CD4-positive, alpha-beta T cell treated with Interleukin-6 for 4 hours (primary cell): ENCODE measurements at regions not wholly inside any gene's neighbourhood (a gene's known extent, or its start where the extent isn't known, plus 50 kb on each side); places are given as distances from the start of the nearest gene placed in this dataset.

Experiments used
- DNase-seq: peaks from one replicate; pipeline ENCODE4 v3.0.0-alpha.2; 2020; ENCODE audit warnings: mixed read lengths

DNA sequence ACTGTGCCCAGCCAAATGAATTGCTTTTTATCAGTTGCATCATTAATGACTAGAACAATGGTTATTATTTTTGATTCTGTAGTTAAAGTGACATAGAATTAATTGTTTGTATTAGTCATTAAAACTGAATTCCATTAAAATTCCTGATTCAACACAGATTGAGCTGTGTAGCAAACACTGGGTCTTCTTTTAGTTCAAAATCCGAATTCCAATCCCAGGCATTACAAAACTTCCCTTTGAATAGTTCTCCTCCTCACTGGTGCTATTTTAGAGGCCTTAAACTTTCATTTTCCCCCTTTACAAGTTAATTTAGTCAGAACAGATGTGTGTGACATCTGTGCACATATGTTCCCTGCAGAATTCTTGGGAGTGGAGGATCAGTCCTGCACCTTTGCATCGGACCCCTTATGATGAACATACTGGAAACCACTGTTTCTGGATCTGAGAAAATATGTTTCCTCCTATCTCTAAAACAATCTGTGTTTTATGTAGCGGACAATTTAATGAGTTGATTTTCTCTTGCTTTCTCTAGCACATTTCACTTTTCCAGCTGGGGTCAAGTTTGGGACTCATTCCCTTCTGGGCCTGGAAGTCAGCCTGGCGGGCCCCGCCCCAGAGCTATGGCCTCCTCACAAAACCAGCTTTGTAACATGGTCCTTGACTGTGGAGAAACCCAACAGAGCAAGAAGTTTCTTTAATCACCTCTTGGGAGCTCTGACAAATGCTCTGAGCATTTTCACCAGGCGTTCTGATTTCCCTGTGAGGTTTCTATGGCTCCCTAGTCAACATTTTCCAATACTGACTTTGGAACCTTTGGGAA, 87.9 kb upstream of the MAMDC2 start:
- DNase-seq, result no peak

DNA sequence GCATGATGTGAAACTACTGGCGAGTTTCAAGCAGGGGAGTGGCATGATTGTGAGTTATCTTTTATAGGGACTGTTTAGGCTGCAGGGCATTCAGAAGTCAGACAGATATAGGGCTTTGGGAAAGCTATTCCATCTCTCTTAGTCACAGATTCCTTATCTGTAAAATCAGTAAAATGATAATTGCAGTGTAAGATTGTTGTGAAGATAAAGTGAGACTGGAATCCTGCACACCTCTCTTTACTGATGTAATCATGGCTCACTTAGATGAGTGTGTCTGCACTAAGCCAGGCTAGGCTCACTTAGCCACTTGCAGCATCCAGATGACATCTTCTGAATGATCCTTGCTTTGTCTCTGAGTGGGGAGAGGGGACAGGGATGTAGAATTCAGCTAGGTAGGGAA, 81.8 kb upstream of the MAMDC2 start:
- no peak for DNase-seq

DNA sequence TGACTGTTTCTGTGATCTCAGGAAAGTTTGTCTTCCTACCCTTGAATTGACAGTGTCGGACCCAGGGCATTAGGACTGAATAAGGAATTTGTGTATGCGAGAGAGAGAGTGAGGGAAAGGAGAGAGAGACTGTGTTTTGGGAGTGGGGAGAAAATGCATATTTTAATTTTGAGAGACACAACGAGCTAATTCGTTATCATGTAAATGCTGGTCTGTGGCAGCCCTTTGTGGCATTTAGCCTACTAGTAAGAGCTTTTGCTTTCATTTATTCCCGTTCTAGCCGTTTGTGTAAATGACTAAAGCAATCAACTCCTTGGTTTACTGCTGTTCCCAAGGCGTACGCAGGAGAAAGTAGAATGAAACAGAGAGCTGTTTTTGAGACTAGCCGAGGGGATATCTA, 79.8 kb upstream of the MAMDC2 start:
- no peak for DNase-seq

DNA sequence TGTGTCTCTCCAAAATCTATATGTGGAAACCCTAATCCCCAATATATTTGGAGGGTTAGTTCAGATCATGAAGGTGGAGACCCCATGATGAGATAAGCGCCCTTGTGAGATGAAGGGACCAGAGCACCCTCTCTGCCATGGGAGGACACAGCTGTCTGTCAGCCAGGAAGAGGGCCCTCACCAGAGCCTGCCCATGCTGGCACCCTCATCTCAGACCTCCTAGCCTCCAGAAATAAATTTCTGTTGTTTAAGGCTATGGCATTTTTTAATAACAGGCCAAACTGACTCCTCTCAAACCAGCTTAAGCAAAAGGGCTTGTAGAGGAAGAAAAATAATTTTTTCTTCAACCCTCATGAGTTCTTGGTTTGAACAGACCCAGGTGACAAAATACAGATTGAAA, 79.2 kb upstream of the MAMDC2 start:
- no peak for DNase-seq

GRCh38 chr9:69965416-69966145, 78.1 kb upstream of the MAMDC2 start:
- no peak for DNase-seq

DNA sequence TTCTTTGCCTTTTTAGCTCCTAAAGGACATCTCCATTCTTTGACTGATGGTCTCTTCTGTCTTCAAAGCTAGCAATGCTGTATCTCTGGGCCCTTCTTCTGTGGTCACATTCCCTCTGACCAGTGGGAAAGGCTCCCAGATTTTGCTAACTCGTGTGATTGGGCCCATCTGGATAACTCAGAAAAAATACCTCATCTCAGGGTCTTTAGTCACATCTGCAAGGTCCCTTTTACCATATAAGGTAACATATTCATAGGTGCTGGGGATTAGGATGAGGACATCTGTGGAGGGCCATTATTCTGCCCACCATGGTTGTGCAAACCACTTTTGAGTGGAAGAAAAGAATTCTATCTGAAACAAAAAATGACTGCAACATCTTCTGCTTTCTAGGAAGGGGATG, 76.3 kb upstream of the MAMDC2 start:
- no peak for DNase-seq

- no peak for DNase-seq
These were observed 73.6 kb upstream of the MAMDC2 start for GRCh38 chr9:69970001-69970533.

DNA sequence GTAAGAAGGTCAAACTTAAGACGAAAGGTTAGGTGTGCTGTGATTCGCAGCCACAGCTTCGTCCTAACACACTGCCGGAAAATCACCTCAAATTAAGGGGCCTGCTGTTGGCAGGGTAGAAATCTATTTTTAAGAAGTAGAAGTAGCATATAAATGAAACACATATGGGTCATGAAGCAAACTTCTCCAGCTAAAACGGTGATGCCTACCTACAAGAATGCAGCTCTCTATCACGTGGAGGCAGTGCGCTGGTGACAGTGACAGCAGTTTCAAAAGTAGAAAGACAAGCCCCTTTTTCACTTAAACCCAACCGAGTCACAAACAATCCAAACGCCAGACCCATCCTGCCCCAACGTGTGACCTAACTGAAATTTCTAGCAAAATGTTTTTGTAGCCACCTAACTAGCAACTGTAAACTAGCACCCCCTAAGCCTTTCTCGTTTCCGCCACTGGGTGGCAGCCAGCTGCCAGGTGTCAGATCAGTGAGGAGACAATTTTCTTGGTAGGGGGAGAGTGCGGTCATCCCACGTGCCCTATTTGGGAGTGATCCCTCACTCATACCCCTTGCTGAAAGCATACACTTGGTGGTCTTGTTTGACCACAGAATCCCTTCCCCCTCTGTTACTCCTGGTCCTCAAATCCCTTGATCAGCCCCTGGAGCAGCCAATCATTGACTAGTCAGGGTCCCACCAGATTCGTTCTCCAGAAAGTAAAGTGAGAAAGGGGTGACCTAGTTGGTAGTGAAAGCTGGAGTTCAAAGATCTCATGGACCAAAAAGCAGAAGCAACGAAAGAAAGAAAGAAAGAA, 71.8 kb upstream of the MAMDC2 start:
- DNase-seq, result peak; percentile 35

- DNase-seq, result no peak
These were observed 68.0 kb upstream of the MAMDC2 start for GRCh38 chr9:69975681-69976080.

GRCh38 chr9:69976152-69976551, 67.5 kb upstream of the MAMDC2 start:
- no peak for DNase-seq

DNA sequence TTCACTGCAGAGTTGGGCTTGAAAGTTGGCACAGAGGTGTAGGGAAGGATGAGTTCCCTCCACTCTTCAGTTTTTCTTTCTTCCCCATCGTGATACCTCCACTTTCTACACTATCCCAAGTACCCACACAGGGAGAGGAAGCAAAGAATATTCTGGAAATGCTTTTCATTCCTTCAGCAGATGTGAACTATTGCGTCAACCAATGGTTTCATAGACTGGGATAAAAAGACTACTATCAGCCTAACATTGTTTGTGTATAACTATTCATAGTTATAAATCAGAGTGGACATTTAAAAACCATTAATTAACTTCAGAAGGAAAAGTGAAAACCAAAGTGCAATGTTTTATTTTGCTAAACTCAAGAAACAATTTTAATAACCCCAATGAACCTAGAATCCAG, 63.6 kb upstream of the MAMDC2 start:
- no peak for DNase-seq

DNA sequence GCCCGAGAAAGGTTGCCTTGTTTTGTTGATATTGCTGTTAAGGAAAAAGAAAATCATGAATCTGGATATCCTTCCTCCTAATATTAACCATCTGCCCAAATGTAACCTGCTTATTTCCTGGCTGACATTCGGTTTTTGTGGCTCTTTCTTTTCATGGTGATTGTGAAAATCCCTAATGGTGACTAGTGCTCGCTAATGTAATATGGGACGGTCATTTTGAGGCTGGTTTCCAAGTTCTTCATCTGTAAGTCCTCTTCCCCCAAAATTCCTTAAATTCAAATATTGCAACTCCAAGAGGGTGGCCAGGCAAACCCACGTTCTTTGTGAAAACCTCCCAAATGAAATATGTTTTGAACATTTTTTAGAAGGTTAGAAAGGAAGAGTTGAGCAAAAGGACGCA, 63.1 kb upstream of the MAMDC2 start:
- no peak for DNase-seq

- no peak for DNase-seq
These were observed 61.8 kb upstream of the MAMDC2 start for GRCh38 chr9:69981686-69982445.

DNA sequence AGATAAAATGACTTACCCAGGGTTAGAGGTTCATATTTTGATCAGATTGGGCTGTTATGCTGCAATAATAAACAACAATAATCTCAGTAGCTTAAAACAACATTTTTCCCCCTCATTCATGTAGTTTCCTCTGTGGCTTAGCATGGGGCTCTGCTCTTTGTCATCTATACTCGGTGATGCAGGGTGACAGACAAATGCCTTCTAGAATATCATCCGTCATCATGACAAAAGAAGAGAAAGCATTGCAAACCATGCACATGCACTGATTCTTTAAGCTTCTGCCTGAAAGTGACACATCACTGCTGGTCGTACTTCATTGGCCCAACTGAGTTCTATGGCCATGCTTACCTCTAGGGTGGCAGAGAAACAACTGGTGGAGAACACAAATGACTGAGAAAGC, 58.8 kb upstream of the MAMDC2 start:
- no peak for DNase-seq

DNA sequence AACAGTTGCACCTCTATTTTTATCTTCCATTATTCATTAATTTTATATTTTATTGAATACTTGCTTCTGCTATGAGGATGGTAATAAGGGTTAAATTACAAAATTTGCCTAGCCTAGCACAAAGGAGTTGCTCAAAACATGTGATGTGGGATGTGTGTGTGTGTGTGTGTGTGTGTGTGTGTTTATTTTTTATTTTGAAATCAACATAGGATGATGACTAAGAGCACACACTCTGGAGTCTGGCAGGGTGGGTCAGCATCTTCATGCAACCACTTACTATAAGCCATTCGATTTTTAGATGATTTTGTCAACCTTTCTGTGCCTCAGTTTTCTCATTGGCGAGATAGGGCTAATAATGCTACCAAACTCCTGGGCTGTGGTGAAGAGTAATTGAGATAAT, 57.7 kb upstream of the MAMDC2 start:
- DNase-seq, result no peak

GRCh38 chr9:69986970-69987369, 56.7 kb upstream of the MAMDC2 start:
- DNase-seq, result no peak

DNA sequence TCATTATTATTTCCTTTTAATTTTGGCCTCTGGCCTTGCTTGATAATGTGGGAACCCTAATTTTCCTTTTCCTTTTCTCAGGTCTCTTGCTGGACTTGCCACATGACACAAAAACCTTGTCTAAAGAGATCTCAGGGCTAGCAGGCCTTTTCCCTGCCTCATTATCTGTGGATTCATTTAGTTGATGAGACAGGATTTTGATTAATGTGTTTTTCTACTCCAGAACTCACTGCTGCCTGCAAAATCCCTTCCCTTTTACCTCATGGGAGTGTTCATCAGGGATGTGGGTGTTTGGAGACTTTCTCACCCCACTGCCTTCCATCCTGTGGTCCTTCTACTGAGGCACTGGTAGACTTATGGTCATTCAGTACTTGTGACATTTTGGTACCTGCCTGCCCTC, 56.2 kb upstream of the MAMDC2 start:
- no peak for DNase-seq

DNA sequence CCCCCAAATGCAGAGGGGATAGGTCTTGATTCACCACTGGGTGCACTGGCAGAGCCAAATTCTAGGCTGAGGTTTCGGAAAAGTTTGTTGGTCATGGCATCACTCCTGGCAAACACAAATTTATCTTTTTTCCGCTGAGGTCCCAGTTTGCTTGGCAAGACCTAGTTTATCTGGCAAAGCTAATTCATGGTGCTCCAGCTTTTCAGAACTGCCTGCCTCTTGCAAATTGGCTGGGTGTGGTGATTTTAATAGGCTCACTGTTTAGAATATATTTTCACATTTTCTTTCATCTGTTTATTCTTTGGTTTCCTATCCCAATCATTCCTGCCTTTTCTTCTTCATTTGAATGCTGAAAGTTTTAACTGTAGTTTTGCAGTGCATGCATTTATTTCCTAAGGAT, 50.5 kb upstream of the MAMDC2 start:
- no peak for DNase-seq
